HEK293T (cell line): ENCODE measurements at regions not wholly inside any gene's neighbourhood (a gene's known extent, or its start where the extent isn't known, plus 50 kb on each side); places are given as distances from the start of the nearest gene placed in this dataset.
"Not testable (repeated sequence)": the region's sequence is repeated elsewhere in the genome, so short reads cannot be mapped to it uniquely, and the experiment has no call there.

ENCODE experiments used
- CTCF ChIA-PET: fragments of 350-600 bp; formaldehyde crosslinking; extraction: SDS; loops from one replicate; lab custom pipeline; 2021; ENCODE audit warnings: antibody characterized with exemption, inconsistent platforms; lab: Yijun Ruan, JAX
- POLR2A ChIA-PET: fragments of 350-600 bp; formaldehyde crosslinking; extraction: SDS; loops from one replicate; lab custom pipeline; 2020; ENCODE audit warnings: antibody characterized with exemption, inconsistent platforms; lab: Yijun Ruan, JAX
- DNase-seq: peaks from one replicate; pipeline ENCODE4 v3.0.0; 2012; ENCODE audit warnings: mixed read lengths; ENCODE audit errors: extremely low spot score

- CTCF ChIA-PET, POLR2A ChIA-PET, DNase-seq: not testable (repeated sequence)
Observed at GRCh38 chr5:176018598-176018997, 50.5 kb upstream of the THOC3 start.

DNA sequence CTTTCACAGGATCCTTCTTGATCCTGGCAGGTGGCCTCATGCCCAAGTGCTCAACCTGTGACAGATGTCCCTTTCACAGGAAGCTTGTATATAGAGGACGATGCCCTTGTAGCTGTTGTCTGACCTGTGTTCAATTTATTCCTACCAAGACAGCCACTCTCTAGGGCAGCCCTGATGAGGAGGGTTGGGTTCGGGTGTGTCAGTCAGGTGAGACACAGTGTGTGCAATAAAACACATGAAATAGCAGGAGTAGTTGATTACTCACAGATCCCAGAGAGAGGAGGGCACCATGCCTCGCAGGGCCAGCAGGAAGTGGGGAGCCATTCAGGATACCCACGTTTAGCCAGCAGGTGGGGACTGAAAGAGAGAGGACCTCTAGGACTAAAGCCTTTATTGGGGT is 52.7 kb upstream of the THOC3 start:
- CTCF ChIA-PET, DNase-seq: not testable (repeated sequence)

DNA sequence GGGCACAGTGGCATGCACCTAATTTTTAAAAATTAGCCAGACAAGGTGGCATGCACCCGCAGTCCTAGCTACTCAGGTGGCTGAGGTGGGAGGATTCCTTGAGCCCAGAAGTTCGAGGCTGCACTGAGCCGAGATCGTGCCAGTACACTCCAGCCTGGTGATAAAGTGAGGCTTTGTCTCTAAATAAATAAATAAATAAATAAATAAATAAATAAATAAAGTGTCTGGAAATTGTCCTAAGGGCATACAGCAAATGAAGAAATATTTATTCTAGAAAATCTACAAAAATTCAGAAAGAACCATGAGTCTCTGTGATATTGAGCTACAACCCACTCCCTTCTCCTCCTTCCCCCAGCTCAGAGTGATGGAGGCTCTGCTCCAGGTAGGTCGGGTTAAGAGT is 55.4 kb upstream of the THOC3 start:
- CTCF ChIA-PET, POLR2A ChIA-PET, DNase-seq: not testable (repeated sequence)

More for the DNA sequence above, 52.7 kb upstream of the THOC3 start:
- POLR2A ChIA-PET, result not testable (repeated sequence)

DNA sequence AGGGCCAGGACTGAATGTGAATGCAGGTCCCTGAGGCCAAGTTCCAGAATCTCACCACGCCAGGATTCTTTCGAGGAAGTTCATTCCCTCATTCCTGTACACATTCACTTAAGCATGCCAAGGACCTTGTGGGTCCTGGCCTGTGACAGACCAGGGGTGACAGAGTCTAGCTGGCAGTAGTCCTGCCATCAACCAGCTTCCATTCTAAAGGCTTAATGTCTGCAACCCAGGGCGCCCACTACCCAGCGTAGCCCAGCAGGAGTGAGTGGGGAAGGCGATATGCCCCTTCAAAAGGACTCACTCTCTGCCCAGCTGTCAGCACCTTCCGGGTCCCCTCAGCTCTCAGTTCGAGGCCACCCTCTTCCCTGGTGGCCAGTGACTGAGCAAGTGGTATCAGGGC is 61.3 kb upstream of the THOC3 start:
- POLR2A ChIA-PET, DNase-seq, CTCF ChIA-PET: not testable (repeated sequence)

DNA sequence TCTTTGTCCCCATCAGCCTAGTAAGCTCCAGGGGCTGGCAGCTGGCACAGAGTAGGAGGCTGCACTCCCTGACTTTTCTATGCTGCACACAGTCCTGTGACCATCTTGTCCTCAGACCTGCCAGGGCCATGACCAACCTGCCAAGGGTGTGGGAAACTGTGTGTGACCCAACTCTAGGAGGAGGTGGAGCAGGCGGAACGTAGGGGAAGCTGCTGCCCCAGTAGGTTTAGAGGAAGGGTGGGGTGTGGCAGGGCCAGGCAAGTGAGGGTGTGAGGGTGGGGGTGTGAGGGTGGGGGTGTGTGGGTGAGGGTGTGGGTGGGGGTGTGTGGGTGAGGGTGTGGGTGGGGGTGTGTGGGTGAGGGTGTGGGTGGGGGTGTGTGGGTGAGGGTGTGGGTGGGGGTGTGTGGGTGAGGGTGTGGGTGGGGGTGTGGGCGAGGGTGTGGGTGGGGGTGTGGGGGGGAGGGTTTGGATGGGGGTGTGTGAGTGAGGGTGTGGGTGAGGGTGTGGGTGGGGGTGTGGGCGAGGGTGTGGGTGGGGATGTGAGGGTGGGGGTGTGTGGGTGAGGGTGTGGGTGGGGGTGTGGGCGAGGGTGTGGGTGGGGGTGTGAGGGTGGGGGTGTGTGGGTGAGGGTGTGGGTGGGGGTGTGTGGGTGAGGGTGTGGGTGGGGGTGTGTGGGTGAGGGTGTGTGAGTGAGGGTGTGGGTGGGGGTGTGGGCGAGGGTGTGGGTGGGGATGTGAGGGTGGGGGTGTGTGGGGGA is 62.4 kb upstream of the THOC3 start:
- POLR2A ChIA-PET, CTCF ChIA-PET: not testable (repeated sequence)

GRCh38 chr5:176031118-176031510 is 63.0 kb upstream of the THOC3 start:
- CTCF ChIA-PET, POLR2A ChIA-PET, DNase-seq: not testable (repeated sequence)

More for the DNA sequence above, 62.4 kb upstream of the THOC3 start:
- not testable (repeated sequence) for DNase-seq

DNA sequence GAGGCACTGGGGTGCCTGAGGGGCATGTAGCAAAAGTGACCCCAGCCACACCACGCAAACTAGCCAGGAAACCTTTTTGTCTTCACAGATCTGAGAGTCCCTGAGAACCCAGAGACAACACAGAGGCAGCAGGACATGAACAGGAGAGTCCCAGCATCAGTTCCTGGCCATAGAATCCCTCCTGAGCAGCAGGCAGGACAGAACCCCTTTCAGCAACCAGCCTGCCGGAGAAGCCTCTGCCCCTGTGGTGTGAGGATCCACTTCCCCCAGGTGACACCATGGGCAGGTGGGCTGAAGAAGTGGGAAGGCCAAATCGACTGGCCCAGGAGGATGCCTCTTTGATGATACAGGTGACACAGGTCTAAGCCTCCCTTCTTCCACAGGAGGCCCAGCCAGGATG is 65.1 kb upstream of the THOC3 start:
- CTCF ChIA-PET, DNase-seq, POLR2A ChIA-PET: not testable (repeated sequence)

- DNase-seq, CTCF ChIA-PET: not testable (repeated sequence)
Observed at GRCh38 chr5:176034407-176035200, 66.5 kb upstream of the THOC3 start.

GRCh38 chr5:176035201-176035530 is 67.1 kb upstream of the THOC3 start:
- DNase-seq, POLR2A ChIA-PET, CTCF ChIA-PET: not testable (repeated sequence)

More at GRCh38 chr5:176034407-176035200, 66.5 kb upstream of the THOC3 start:
- POLR2A ChIA-PET, result not testable (repeated sequence)

DNA sequence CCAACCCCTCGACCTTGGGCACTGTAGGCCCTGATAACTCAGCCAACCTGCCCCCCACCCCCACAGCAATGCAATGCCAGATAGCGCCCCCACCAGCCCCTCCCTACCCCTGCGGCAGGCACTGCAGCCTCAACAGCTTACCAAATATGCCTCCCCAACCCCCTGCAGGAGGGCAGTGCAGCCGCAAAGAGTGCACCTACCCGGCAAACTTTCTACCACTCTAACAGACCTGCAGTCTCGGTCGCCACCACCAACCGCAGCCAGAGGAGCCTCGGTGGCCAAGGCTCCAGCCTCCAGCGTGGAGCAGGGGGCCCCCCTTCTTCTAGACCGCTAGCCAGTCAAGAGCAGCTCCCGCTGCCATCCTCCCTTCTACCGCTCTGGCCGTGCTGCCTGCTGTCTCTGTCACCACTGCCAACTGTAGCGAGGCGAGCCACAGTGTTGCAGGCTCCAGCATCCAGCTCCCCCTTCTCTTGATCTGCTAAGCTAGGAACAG is 67.7 kb upstream of the THOC3 start:
- CTCF ChIA-PET, DNase-seq, POLR2A ChIA-PET: not testable (repeated sequence)

- CTCF ChIA-PET, POLR2A ChIA-PET, DNase-seq: not testable (repeated sequence)
Observed at GRCh38 chr5:176036391-176036790, 68.3 kb upstream of the THOC3 start.

- POLR2A ChIA-PET, DNase-seq, CTCF ChIA-PET: not testable (repeated sequence)
Observed at GRCh38 chr5:176037190-176037589, 69.1 kb upstream of the THOC3 start.

DNA sequence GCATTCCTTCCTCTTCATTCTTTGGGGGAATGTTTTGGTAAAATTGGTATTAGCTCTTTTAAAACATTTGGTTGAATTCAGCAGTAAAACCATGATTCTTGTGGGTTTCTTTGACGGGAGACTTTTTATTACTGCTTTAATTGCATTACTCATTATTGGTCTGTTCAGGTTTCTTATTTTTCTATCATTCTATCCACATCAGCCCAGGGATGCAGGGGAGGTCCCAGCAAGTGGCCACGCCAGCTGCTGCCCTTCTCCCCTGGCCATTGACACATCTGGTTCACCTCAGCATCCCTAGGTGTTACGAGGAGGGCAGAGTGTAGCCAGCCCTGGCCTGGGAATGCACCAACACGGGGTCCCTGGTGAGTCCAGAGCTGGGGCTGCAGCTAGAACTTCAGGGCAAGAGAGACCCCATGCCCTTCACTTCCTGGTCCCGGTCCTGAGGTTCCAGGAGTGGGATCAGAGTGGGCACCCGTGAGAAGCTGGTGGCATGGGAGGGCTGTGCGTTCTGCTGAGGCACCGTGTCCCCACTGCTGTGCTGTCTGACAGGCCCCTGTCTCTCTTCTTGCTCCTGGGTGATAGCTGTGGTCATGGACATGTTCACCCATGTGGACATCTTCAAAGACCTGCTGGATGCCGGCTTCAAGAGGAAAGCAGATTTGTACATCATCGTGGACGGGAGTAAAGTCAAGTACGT is 72.1 kb upstream of the THOC3 start:
- POLR2A ChIA-PET, CTCF ChIA-PET: not testable (repeated sequence)

DNA sequence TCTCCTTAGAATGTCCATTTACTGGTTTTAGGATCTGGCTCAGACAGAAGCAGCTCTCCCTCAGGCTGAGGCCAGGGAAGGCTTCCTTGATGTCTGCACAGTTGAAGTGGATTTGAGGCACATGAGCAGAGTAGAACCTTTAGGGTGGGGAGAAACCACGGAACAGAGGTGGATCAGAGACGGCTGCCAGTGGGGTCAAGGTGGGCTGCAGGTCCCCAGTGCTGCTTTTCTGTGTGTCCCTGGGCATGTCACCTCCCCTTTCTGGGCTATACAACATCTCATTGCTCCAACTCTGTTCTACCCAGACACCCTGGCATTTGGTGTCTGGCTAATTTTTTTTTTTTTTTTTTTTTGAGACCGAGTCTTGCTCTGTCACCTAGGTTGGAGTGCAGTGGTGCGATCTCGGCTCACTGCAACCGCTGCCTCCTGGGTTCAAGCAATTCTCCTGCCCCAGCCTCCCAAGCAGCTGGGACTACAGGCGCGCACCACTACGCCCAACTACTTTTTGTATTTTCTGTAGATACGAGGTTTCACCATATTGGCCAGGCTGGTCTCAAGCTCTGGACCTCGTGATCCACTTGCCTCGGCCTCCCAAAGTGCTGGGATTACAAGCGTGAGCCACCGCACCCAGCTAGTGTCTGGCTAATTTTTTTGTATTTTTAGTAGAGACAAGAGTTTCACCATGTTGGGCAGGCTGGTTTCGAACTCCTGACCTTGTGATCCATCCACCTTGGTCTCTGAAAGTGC is 73.3 kb upstream of the THOC3 start:
- CTCF ChIA-PET, POLR2A ChIA-PET, DNase-seq: not testable (repeated sequence)

More for the DNA sequence above, 72.1 kb upstream of the THOC3 start:
- not testable (repeated sequence) for DNase-seq

DNA sequence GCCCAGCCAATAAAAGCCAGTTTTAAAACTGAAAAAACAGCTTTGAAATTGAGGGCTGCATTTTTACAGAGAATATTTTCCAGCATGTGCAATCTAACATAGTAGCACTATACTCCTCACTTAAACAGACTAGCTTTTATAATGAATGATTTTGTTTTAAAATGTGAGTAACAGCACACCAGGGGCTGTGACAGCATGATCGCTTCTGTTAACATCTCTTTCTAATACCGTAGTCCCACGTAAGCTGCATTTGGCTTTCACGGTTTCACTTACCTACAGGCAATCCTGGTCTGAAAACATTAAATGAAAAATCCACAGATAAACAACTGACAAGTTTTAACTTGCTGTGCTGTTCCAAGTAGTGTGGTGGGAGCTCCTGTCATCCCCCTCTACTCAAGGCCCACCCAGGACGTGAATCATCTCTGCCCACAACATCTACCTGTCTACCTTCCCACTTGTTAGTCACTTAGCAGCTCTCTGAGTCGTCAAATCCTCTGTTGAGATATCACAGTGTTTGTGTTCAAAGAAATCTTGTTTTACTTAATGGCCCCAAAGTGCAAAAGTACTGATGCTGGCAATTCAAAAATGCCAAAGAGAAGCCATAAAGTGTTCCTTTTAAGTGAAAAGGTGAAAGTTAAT is 74.0 kb upstream of the THOC3 start:
- CTCF ChIA-PET, result not testable (repeated sequence)

GRCh38 chr5:176043252-176043829 is 75.2 kb upstream of the THOC3 start:
- CTCF ChIA-PET, DNase-seq, POLR2A ChIA-PET: not testable (repeated sequence)

More for the DNA sequence above, 74.0 kb upstream of the THOC3 start:
- POLR2A ChIA-PET, DNase-seq: not testable (repeated sequence)

- DNase-seq, CTCF ChIA-PET, POLR2A ChIA-PET: not testable (repeated sequence)
Observed at GRCh38 chr5:176043986-176044385, 75.9 kb upstream of the THOC3 start.
